DOHH2 (cell line): ENCODE measurements at regions not wholly inside any gene's neighbourhood (a gene's known extent, or its start where the extent isn't known, plus 50 kb on each side); places are given as distances from the start of the nearest gene placed in this dataset.

Source experiments
- CTCF ChIP-seq: fragments of 200-600 bp; sonication (generic); IDR thresholded peaks from one replicate; pipeline ENCODE4 v1.5.1; 2014; ENCODE audit warnings: antibody characterized with exemption, mild to moderate bottlenecking, low read depth, low read length; ENCODE audit not compliant: poor library complexity, severe bottlenecking
- EZH2phosphoT487 ChIP-seq: fragments of 200-600 bp; sonication (generic); IDR thresholded peaks from 2 replicates; pipeline ENCODE4 v1.6.1; 2017; ENCODE audit warnings: borderline replicate concordance, mild to moderate bottlenecking, antibody characterized with exemption, low read length, moderate library complexity, mixed read lengths

GRCh38 chr10:89894051-89894450, 192.7 kb downstream of the KIF20B start:
- no peak for TF ChIP-seq CTCF
- no peak for TF ChIP-seq EZH2phosphoT487
